NOMO-1 treated with dmso at 0.1 percent for 144 hours (cell line): ENCODE measurements at regions not wholly inside any gene's neighbourhood (a gene's known extent, or its start where the extent isn't known, plus 50 kb on each side); places are given as distances from the start of the nearest gene placed in this dataset.
"Not testable (repeated sequence)": the region's sequence is repeated elsewhere in the genome, so short reads cannot be mapped to it uniquely, and the experiment has no call there.

Experiments
- DNase-seq: peaks from one replicate; lab custom pipeline; 2025; ENCODE audit not compliant: unreplicated experiment; lab: John Stamatoyannopoulos, UW

DNA sequence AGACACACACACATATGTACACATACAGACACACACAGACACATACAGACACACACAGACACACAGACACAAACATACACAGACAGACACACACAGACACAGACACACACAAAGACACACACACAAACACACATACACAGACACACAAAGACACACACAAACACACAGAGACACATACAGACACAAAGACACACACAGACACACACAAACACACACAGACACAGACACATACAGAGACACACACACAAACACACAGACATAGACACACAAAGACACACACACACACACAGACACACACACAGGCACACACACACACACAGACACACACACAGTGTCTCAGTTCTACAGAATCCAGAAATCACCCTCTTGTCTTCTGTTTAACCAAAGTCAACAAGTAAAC, 280.7 kb downstream of the ASMT start:
- no peak for DNase-seq

DNA sequence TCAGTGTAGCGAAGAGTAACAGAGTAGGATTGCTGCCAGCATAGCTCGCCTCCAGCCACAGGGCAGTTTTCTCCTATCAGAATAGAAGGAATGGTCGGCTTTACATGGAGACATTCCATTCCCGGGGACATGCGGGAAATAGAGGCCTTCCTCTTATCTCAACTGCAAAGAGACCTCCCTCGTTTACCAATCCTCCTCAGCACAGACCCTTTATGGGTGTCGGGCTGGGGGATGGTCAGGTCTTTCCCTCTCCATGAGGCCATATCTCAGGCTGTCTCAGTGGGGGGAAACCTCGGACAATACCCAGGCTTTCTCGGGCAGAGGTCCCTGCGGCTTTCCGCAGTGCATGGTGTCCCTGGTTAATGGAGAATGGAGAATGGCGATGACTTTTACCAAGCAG, 285.0 kb downstream of the ASMT start:
- no peak for DNase-seq

DNA sequence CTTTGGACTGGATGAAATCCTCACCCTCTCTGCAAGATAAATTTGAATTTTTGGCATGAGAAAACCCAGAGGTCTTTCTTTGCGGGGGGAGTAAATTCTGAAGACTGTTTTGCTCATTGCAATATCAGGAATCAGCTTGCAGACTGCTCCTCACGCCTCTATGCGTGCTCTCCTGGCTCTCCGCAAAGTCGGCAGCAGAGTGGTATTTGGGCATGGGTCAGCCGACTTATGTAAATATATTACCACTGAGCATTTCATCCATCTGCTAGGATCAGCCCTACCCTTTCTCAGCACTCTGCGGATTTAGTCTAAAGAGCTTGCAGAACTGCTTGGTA, 288.0 kb downstream of the ASMT start:
- no peak for DNase-seq

DNA sequence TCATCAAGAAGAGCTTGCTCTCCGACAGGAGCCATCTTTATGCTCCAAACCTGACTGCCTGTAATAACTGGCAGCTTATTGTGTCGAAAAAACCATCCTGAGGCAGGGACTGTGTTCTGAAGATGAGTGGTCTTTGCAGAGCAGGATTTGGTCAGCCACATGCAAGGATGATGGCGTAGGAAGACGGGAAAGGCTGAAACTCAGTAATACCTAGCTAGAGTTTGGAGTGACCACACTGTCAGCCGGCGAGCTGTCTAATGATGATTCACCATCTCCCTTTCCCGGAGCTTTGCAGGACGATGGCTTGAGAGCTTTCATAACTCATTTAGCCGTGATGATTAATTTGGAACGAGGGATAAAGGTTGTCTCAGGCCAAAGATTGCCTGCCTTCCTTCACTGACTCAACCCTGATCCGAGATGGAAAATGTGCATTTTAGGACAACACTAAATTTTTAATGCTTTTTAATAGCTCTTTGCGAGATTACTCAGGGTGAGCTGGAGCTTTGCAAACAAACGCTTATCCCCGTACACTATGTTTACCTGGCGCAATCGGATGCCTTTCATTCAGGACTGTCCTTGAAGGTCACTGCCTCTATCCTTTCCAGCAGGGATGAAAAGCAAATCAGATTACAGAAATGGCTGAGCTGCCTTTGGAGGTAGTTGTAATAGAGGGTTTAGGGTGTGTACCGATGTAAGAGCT, 288.5 kb downstream of the ASMT start:
- DNase-seq: no peak

DNA sequence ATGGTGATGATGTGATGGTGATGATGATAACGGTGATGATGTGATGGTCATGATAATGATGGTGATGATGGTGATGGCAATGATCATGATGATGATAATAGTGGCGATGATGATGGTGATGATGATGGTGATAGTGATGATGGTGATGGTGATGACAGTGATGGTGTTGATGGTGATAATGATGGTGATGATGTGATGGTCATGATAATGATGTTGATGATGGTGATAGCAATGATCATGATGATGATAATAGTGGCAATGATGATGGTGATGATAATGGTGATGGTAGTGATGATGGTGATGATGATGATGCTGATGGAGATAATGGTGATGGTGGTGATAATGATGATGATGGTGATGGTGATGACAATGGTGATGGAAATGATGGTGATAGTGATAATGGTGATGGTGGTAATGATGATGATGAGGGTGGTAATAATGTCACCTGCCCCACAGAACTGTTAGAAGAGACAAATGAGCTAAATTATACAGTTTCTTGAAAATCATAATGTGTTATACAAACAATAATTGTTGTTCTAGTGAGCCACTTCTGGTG, 289.9 kb downstream of the ASMT start:
- DNase-seq: no peak

DNA sequence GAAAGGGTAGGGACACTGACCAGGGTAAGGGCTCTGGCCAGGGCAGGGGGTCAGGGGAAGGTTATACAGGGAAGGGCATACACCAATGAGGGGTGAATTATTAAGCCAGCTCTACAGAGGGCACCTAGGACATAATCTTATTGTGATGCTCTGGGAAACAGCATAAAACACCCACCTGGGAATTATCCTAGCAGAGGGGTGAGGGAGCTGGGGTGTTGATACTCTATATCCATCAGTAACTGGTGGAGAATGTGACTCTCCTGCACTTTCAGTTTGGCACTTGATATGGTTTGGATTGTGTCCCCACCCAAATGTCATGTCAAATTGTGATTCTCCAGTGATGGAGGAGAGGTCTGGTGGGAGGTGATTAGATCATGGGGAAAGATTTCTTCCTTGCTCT, 291.2 kb downstream of the ASMT start:
- no peak for DNase-seq

DNA sequence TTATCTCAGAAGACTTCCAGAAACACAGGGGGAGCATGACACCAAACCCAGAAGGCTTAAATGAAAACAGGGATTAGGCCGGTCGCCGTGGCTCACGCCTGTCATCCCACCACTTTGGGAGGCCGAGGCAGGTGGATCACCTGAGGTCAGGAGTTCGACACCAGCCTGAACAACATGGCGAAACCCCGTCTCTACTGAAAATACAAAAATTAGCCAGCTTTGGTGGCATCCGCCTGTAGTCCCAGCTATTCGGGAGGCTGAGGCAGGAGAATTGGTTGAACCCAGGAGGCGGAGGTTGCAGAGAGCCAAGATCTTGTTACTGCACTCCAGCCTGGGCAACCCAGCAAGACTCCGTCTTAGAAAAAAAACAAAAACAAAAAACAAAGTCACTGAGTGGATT, 294.1 kb downstream of the ASMT start:
- DNase-seq: not testable (repeated sequence)

DNA sequence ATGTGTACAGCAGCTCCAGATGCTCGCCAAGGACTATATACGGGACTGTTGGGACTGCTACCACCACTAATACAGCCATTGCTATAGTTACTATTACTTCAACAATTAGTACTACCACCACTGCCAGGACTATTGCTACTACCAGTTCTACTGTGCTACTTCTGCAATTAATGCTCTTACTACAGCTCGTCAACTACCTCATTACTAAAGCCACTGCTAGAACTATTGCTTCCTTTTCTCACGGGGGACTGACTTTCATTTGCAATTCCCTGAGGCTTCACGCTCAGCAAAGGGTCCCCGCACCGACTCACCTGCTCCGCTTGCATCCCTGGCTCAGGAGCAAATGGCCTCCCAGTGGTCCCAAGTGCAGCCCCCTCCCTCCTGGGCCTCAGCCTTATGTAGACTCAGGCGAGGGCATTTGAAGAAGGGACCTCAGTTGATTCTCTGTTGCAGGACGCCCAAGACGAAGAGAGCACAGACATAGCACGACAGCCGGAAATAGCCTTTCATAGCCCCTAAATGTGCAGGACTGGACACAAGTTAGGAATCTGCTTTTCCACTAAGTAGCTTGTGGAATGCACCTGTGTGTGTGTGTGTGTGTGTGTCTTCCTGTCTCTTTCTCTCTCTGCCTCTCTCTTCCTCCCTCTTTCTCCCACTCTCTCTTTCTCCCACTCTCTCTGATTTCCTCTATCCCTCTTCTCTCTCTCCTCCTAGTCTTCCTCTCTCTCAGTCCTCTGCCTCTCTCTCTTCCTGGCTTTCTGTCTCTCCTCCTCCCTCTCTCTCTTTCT, 294.8 kb downstream of the ASMT start:
- DNase-seq: peak; percentile 53

DNA sequence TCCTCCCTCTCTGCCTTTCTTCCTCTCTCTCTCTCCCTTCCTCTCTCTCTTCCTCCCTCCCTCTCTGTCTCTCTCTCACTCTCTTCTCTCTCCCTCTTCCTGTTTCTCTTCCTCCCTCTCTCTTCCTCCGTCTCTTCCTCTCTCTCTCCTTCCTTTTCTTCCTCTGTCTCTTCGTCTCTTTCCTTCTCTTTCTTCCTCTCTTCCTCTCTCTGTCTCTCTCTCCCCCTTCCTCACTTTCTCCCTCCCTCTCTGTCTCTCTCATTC, 295.3 kb downstream of the ASMT start:
- DNase-seq: no peak

DNA sequence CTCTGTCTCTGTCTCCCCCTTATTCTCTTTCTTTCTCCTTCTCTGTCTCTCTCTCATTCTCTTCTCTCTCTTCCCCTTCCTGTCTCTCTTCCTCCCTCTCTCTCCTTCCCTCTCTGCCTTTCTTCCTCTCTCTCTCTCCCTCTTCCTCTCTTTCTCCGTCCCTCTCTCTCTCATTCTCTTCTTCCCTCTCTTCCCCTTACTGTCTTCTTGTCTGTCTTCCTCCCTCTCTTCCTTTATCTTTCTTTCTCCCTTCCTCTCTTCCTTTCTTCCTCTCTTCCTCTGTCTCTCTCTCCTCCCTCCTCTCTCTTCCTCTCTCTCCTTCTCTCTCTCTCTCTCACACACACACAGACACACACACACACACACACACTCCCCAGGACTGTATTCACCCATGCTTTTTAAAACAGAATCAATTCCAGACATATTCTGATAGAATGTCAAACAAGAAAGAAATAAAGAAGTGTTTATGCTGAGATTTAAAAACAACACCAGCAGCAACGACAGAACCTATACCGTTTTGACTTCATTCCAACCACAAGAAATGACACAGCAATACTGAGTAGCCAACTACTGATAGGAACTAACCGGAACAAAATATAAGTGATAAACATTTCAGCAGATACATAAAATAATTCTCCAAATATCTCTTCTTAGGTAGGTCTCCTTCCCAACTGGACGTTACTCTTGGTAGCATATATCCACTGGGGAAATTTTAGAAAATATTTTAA, 296.7 kb downstream of the ASMT start:
- no peak for DNase-seq

DNA sequence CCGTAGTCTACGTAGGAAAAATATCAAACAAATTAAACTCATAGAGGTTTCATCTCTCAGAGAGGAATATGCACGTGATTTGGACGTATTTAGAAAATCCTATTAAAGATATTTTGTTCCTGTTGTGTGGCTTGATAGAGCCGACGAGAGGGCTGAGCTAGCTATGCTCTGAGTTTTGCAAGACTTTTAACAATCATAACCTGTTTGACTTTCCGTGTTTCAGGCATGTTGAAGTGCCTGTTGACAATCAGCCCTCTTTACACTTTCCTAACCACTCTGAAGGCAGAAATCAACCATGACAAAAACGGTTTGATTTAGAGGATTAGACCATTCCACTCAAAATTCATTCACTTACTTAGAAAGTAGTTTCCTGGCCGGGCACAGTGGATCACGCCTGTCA, 297.3 kb downstream of the ASMT start:
- no peak for DNase-seq

DNA sequence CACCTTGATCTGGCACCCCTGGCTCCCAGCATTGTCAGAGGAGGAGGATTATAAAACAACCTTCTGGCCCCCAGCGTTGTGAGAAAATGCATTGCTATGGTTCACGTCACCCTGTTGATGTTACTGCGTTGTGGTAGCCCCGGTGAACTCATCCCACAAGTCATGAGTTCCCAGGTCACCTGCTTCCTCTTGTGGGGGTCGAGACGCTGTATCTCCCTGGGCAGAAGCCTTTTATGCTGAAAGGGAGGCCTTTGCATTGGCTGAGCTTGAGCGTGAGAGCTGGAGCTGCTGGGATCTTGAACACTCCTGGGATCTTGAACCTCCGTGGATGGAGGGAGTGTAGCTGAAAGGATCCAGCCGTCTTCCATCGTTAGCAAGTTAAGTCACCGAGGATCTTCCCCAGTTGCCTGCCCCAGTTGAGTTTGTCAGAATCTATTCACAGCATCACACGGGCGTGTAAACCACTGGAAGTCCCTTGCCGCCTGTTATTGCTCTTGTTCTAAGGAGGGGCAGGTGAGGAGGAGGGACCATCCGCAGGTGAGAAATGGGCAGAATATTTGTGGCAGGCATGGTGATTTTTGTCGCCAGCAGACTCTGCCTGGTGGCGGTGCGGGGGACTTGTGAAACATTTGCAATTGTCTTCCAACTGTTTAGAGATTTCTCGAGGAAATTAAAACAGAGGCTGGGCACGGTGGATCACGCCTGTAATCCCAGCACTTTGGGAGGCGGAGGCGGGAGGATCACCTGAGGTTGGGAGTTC, 299.9 kb downstream of the ASMT start:
- no peak for DNase-seq

DNA sequence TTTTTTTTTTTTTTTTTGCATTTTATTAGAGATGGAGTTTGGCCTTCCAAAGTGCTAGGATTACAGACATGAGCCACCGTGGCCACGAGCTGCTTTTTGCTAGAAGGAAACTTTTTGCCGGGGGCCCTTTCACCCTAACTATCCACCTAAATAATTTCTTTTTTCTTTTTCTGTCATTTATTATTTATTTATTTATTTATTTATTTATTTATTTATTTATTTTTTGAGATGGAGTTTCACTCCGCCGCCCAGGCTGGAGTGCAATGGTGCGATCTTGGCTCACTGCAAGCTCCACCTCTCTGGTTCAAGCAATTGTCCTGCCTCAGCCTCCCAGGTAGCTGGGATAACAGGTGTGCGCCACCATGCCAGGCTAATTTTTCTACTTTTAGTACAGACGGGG, 303.9 kb downstream of the ASMT start:
- no peak for DNase-seq

DNA sequence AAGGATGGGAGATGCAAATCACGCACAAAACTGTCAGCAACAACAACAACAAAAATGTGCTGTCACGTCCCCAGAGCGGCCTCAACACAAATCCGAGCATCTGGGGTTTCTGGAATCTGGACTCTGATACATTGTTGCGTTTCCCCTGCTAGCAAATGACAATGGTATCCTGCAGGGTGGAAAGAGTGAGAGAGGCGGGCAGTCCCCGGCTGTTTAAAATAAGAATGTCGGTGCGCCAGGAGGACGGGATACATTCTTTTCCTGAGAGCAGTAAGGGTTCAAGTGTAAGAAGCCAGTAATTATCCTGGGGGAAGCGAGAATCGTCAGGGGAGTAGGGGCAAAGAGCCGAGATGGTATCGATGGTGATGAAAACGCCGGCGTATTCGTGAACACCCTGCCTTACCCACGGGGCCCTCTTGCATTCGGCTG, 310.2 kb downstream of the ASMT start:
- no peak for DNase-seq

DNA sequence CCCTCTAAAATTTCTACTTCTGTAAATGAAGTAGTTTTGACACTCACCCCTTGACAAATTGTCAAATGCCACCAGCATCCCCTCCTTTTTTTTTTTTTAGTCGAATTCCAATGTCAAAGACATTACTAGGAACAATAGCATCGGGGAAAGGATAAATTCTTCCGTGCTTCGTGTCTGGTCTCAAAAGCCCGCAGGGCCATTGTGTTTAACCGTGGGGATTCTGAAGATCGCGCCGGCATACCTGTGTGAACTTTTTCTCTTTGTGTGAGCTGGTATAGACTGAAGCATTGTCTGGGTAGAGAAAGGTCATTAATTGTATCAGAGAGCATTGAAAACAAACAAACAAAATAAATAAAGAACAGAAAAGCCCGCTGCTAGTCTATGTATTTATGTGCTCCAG, 313.9 kb downstream of the ASMT start:
- no peak for DNase-seq

DNA sequence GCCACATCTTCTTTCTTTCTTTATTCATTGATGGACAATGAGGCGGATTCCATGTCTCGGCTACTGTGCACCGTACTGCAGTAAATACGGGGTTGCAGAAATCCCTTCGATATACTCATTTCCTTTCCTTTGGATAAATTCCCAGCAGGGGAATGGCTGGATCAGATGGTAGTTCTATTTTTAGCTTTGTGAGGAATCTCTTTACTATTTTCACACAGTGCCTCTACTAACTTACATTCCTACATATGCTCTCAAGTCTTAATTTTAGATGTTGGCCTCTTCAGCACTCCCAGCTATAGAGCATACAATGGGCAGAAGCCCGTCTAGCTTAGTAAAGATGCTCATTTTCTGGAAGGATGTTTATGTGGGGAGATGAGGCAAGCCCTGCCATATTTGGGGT, 317.4 kb downstream of the ASMT start:
- DNase-seq: no peak

DNA sequence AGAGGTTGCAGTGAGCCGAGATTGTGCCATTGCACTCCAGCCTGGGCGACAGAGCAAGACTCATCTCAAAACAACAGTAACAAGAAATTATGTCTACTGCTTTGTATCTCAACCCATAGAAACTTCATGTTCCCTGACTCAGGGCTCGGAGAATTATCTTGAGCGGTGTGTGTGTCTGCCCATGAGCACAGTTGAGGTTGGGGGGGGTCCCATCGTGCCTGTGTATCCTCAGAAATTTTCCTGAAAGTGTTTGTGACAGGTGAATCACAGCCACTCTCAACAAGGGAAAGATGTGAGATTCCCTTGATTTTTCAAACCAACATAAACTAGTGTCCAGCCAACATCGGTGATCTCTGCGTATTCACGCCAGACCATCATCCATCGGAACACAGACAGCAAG, 319.1 kb downstream of the ASMT start:
- no peak for DNase-seq

DNA sequence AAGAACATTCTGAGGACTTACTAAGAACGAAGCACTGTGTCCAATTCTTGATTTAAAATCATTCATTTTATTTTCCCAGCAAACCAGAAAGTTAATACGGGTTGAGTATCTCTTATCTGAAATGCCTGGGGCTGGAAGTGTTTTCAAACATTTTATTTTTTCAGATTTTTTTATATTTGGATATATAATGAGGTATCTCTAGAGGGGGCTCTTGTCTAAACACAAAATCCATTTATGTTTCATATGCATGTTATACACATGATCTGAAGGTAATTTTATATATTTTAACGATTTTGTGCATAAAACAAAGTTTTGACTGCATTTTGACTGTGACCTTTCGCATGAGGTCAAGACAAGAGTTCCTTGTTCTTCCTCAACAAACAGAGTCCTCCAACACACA, 320.9 kb downstream of the ASMT start:
- no peak for DNase-seq

DNA sequence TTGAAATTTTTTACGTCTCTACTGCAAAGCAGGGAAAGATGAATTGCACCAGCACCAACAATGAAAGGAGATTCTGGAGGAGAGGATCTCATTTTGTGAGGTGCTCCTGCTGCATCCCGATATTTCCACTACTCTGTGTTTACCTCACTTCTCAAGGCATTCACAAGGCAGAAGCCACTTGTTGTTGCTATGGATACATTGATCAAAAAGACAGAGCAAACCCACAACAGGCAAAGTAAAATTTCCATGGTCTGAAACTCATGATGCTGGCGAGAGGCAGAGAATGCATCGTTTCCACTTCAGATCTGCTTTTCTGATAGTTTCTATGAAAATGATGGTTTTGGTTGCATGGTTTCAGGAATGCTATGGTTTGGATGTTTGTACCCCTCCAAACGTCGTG, 323.3 kb downstream of the ASMT start:
- DNase-seq: no peak

DNA sequence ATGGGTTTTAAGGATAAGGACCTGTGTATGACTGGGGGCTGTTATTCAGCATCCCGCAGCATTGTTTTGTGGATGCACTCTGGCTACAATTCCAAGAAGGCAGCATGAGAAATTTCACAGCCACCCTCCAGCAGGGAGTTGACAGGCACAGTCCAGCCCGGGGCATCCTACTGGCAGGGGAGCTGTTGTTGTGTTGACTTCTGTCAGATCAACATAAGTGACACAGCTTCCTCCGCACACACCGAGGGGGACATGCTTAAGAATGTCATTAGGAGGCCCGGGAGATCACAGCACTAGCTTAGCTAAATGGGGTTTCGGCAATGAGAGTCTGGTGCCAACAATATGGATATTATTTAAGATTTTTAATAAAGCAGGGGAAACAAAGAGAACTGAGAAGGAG, 326.5 kb downstream of the ASMT start:
- no peak for DNase-seq

DNA sequence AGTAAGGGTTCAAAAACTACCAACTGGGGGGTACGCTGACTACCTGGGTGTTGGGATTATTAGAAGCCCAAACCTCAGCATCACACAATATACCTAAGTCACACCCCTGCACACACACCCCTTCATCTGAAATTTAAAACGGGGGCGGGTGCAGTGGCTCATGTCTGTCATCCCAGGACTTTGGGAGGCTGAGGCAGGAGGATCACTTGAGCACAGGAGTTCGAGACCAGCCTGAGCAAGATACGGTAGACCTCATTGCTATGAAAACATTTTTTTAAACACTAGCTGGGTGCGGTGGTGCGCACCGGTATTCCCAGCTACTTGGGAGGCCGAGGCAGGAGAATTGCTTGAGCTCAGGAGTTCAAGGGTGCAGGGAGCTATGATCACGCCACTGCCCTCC, 331.0 kb downstream of the ASMT start:
- DNase-seq: no peak

DNA sequence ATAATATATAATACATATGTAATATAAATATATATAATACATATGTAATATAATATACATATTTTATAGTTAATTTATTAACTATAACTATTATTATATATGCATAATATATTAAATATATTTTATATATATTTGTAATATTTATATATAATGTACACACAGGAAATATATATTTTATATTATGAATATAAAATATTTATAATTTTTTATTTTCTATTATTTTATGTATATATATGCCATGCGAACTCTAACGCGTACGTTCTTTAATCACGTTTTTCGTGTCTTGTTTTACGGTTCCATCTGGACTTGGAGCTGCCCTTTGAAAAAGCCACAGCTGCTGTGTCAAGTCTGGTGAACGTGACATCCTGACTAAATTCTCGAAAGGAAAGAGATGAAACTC, 332.1 kb downstream of the ASMT start:
- DNase-seq: no peak
